ENCODE measurements at regions not wholly inside any gene's neighbourhood (a gene's known extent, or its start where the extent isn't known, plus 50 kb on each side); places are given as distances from the start of the nearest gene placed in this dataset.
"Not testable (repeated sequence)": the region's sequence is repeated elsewhere in the genome, so short reads cannot be mapped to it uniquely, and the experiment has no call there.

- not testable (repeated sequence) for TF ChIP-seq CTCF (conservative IDR thresholded peaks at IDR 0.05 in 1 of 2, IDR thresholded peaks at IDR 0.05 in 1 of 2; ENCODE audit: low read depth in 1 of 2, low read length in 2 of 2); EZH2 (IDR thresholded peaks at IDR 0.05; ENCODE audit: low read length, missing control alignments)
Observed at GRCh38 chr2:111335220-111335907, 214.7 kb downstream of the BCL2L11 start.
